Thymus (tissue), 11 donors: ENCODE measurements at regions not wholly inside any gene's neighbourhood (a gene's known extent, or its start where the extent isn't known, plus 50 kb on each side); places are given as distances from the start of the nearest gene placed in this dataset.

Experiments used
- DNase-seq, 9 donors: peaks; one replicate each; pipeline ENCODE4 v3.0.0-alpha.2; 2013; ENCODE audit warnings: low spot score in 9 of 9, low read depth in 6 of 9, missing footprints in 1 of 9
- H3K27ac ChIP-seq, 2 donors: one replicate each; pipeline ENCODE4 v1.5.1; 2013; ENCODE audit warnings: control low read depth in 1 of 2, low read depth in 1 of 2, low read length in 1 of 2, mild to moderate bottlenecking in 1 of 2, moderate library complexity in 1 of 2
- H3K27me3 ChIP-seq, 2 donors: one replicate each; pipeline ENCODE4 v1.5.1; 2013; ENCODE audit warnings: low read length in 1 of 2; ENCODE audit not compliant: control insufficient read depth in 2 of 2, insufficient read depth in 1 of 2
- H3K36me3 ChIP-seq, 2 donors: one replicate each; pipeline ENCODE4 v1.5.1; 2013; ENCODE audit warnings: low read length in 1 of 2, mild to moderate bottlenecking in 1 of 2, moderate library complexity in 1 of 2; ENCODE audit not compliant: control insufficient read depth in 2 of 2, insufficient read depth in 2 of 2
- H3K4me1 ChIP-seq, 2 donors: one replicate each; pipeline ENCODE4 v1.5.1; 2013; ENCODE audit warnings: low read length in 2 of 2; ENCODE audit not compliant: control insufficient read depth in 2 of 2, insufficient read depth in 2 of 2
- H3K4me3 ChIP-seq, 2 donors: one replicate each; pipeline ENCODE4 v1.5.1; 2013; ENCODE audit warnings: low read length in 2 of 2, control low read depth in 1 of 2, mild to moderate bottlenecking in 1 of 2
- H3K9me3 ChIP-seq, 2 donors: one replicate each; pipeline ENCODE4 v1.5.1; 2013; ENCODE audit warnings: low read length in 1 of 2, mild to moderate bottlenecking in 1 of 2; ENCODE audit not compliant: control insufficient read depth in 2 of 2, insufficient read depth in 1 of 2
- WGBS: extraction: QIAGEN DNeasy Blood & Tissue Kit; methylation state at CpG from one replicate; pipeline ENCODE4 v1.1.7; 2013; 5-methylcytosine and 5-hydroxymethylcytosine counted together
- donor health status: healthy.

DNA sequence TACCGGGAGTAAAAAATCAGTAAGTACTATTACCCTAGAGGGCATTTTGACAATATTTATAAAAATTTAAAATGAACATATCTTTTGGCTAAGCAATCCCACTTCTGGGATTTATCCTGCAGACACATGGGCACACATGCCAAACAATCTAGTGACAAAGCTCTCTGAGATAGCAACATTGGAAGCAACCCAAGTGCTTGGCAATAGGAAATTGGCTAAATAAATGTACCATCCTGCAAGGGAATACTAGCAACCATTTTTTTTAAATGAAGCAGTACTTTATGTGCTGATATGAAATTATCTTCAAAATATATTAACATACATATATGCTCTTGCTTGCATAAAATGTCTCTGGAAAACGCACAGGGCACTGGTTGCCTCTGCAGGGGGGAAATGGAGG, 133.8 kb downstream of the SNX5 start:
- Histone ChIP-seq H3K9me3 (no peaks in the 10 kb centered on the region), H3K27ac (no peak overlapping the region), H3K4me3 (no peak overlapping the region), H3K36me3 (no peaks in the 10 kb centered on the region), H3K27me3 (no peaks in the 10 kb centered on the region), H3K4me1 (no peaks in the 10 kb centered on the region)
- WGBS: 98% methylated on average over 2 of the region's 2 CpGs
- no peak for DNase-seq

DNA sequence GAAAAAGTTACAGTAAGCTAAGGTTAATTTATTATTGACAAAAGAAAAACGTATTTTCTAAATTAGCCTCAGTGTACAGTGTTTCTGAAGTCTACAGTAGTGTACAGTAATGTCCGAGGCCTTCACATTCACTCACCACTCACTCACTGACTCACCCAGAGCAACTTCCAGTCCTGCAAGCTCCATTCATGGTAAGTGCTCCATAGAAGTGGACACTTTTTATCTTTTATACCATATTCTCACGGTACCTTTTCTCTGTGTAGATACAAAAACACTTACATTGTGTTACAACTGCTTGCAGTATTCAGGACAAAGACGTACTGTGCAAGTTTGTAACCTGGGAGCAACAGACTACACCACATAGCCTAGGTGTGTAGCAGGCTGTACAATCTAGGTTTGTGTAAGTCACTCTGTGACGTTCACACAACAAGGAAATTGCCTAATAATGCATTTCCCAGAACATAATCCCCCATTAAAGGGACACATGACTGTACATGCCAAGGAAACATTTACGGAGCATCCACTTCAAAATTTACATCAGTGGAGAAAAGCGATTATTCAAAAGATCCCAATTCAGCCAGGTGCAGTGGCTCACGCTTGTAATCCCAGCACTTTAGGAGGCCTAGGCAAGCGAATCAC, 133.4 kb downstream of the BANF2 start:
- Histone ChIP-seq H3K27me3 (no peaks in the 10 kb centered on the region), H3K4me1 (no peaks in the 10 kb centered on the region), H3K36me3 (no peaks in the 10 kb centered on the region), H3K27ac (no peak overlapping the region), H3K9me3 (no peaks in the 10 kb centered on the region), H3K4me3 (no peak overlapping the region)
- WGBS: 95% methylated on average over 9 of the region's 9 CpGs
- DNase-seq: no peak

DNA sequence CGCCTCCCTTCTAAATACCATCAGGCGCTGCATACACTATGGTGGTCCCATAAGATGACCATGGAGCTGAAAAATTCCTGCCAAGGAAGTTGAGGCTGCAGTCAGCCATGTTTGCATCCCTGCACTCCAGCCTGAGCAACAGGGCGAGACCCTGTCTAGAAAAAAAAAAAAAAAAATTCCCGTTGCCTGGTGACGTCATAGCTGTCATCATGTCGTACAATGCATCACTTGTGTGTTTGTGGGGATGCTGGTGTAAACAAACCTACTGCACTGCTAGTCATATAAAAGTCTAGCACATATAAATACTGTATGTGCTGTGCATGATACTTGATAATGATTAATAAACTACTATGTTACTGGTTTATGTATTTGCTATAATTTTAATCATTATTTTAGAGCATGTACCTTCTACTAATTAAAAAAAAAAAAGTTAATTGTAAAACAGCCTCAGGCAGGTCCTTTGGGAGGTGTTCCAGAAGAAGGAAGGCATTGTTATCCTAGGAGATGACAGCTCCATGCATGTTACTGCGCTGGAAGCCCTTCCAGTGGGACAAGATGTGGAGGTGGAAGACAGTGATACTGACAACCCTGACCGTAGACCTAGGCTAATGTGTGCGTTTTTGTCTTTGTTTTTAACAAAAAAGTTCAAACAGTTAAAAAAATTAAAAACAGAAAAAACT, 132.6 kb downstream of the BANF2 start:
- Histone ChIP-seq H3K4me3 (no peak overlapping the region), H3K9me3 (no peaks in the 10 kb centered on the region), H3K27me3 (no peaks in the 10 kb centered on the region), H3K27ac (no peak overlapping the region), H3K36me3 (no peaks in the 10 kb centered on the region), H3K4me1 (no peaks in the 10 kb centered on the region)
- no peak for DNase-seq
- 92% methylated on average over 9 of the region's 9 CpGs for WGBS

DNA sequence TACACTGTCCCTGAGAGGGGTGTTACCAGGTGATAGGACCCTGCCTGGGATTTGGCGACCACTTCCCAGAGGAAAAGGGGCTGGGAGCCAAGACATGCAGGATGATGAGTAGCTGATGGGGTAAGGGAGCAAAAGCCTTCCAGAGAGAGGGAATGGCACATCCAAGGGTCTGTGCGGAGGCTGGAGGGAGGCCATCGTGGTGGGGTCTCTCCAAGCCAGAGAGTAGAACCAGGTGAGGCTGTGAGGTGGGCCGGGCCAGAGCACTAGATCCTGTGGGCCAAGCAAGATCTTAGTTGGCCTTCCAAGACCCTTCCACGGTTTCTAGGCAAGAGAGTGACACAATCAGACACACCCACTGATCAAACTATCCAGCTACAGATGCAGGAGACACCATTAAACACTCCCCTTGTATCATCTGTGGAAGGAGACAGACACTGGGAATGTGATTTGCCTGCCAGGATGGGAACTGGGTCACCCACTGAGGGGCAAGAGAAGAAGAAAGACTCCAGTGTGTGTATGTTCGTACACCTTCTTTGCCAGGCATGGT, 128.9 kb downstream of the BANF2 start:
- 96% methylated on average over 6 of the region's 6 CpGs for WGBS
- H3K36me3 ChIP-seq: no peaks in the 10 kb centered on the region
- H3K27ac ChIP-seq: no peak overlapping the region
- no peaks in the 10 kb centered on the region for H3K27me3 ChIP-seq
- H3K4me1 ChIP-seq: no peaks in the 10 kb centered on the region
- H3K9me3 ChIP-seq: no peaks in the 10 kb centered on the region
- no peak for DNase-seq
- H3K4me3 ChIP-seq: no peak overlapping the region

DNA sequence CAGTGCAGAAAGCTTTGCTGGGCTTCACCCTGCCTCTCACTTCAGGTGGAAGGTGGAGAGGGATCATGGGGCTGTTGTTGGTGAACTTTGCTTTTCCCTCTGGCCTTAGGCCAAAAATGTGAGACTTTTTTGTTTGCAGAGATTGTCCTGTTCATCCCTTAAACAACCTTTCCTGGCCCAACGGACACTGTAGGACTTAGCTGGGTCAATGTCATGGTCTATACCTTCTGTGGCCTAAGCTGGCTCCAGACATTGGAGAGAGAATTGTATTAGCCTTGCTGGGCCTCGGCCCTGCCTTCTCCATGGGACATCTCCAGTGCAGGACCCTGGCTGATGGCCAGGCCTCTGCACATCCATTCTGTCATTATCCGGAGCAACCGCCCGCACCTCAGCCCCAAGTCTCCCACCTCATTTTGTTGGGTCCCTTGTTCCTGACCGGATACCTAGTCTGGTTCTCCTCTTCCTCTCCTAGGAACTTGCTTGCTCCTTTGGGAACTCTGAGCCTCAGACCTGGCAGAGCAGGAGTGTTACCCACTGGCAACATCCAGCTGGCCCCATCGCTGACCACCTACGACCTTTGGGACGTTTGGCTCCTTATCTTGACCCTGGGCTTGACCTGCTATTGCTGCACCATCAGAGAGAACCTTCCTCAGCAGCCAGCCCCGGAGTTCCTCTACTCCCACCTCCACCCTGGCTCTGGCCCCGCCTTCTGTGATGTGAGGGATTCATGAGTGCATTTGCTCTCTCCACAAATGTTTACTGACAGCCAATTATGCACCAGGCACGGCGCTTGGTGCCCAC, 128.2 kb downstream of the BANF2 start:
- no peak for DNase-seq
- Histone ChIP-seq H3K4me3 (no peak overlapping the region), H3K9me3 (no peaks in the 10 kb centered on the region), H3K36me3 (no peaks in the 10 kb centered on the region), H3K27me3 (no peaks in the 10 kb centered on the region), H3K4me1 (no peaks in the 10 kb centered on the region), H3K27ac (no peak overlapping the region)
- 94% methylated on average over 13 of the region's 13 CpGs for WGBS

DNA sequence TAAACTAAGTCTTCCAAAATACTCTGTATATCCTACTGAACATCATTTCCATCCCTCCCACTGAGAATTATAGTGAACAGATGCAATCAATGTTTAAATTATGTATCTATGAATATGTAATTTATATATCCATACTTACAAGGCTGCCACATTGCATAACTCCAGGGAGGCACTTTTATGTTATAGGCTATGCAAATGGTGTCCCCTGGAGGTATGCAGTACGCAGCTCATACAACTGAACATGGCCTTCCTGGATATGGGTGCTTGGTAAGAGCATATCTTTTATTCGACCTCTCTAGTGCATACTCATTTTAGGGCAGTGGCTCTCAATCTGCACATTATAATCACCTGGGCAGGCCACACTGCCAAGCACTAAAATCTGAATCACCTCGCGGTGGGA, 127.3 kb downstream of the BANF2 start:
- no peaks in the 10 kb centered on the region for H3K9me3 ChIP-seq
- H3K27ac ChIP-seq: no peak overlapping the region
- H3K27me3 ChIP-seq: no peaks in the 10 kb centered on the region
- H3K4me3 ChIP-seq: no peak overlapping the region
- H3K4me1 ChIP-seq: no peaks in the 10 kb centered on the region
- H3K36me3 ChIP-seq: no peaks in the 10 kb centered on the region
- WGBS: 97% methylated on average over 4 of the region's 4 CpGs
- DNase-seq: no peak

DNA sequence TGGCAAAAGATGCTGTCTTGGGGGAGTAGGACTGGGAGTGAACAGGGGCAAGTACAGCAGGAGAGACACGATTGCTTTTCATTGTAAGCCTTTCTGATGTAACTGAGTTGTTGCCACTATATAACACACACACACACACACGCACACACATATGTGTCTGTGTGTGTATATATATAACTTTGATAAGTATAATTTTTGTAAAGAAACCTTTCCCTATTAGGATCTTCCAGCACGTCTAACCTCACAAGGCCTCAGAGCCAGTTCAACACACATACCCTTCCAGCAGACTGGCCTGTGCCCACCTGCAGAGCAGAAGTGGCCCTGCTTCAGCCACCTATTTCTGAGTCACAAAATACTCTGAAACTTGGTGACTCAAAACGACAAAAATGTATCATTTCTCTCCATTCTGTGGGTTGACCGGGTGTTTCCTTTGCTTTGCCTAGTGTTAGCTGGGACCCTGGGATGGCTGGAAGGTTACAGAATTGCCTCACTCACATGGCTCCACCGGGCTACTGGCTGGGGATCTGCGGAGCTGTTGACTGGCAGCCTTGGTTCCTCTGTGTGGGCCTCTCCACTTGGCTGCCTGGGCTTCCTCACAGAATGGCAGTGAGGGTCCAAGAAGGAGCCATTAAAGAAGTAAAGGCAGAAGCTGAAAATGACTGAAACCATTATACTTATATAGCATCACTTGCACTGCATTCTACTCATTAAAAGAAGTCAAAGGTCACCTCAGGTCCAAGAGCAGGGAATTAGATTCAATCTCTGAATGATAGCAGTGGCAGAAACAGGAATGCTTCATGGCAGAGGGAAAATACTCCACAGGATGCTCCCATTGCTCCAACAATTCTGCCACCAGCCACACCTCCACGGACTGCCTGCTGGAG, 126.4 kb downstream of the BANF2 start:
- no peaks in the 10 kb centered on the region for H3K27me3 ChIP-seq
- DNase-seq: no peak
- no peaks in the 10 kb centered on the region for H3K4me1 ChIP-seq
- no peaks in the 10 kb centered on the region for H3K9me3 ChIP-seq
- H3K27ac ChIP-seq: no peak overlapping the region
- H3K4me3 ChIP-seq: no peak overlapping the region
- WGBS: 95% methylated on average over 8 of the region's 8 CpGs
- H3K36me3 ChIP-seq: no peaks in the 10 kb centered on the region

DNA sequence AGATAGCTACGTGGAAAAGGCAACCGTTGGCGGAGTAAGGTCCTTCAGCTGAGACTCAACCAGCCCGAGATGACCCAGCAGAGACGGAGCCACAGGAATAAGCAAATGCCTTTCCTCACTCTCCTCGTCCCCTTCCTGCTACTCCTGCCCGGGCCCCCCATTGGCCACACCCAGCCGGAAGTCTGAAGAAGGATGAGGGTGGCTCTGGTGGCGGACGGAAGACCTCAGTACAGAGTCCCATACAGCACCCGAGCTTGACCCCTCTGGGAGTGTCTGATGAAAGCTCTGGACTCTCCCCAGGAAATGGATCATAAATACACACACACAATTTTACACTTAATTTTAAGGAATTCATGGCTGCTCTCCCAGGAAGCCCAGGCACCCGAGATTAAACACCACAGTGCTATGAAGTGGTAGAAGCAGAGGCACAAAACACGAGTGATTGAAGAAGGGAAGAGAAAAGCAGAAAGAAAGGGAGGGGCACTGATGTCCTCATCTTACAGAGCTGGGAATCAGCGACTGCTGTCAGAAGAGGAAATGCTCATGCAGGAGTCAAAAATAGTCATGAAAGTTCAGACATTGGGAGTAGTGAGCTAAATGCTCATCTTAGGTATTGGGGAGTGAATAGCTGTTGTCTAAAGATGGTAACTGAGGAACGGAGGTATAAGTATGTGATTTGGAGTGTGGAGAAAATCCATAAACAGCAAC, 125.6 kb downstream of the BANF2 start:
- no peak for DNase-seq
- no peak overlapping the region for H3K27ac ChIP-seq
- H3K27me3 ChIP-seq: no peaks in the 10 kb centered on the region
- WGBS: 74% methylated on average over 15 of the region's 15 CpGs
- no peak overlapping the region for H3K4me3 ChIP-seq
- no peaks in the 10 kb centered on the region for H3K36me3 ChIP-seq
- no peaks in the 10 kb centered on the region for H3K4me1 ChIP-seq
- no peaks in the 10 kb centered on the region for H3K9me3 ChIP-seq
